GM12874 (cell line): ENCODE measurements at regions not wholly inside any gene's neighbourhood (a gene's known extent, or its start where the extent isn't known, plus 50 kb on each side); places are given as distances from the start of the nearest gene placed in this dataset.

Source experiments
- CTCF ChIP-seq: IDR thresholded peaks from 2 replicates; pipeline ENCODE4 v1.5.1; 2011; ENCODE audit warnings: low read depth, mild to moderate bottlenecking, control low read depth, low read length, moderate library complexity; ENCODE audit not compliant: insufficient read depth

- TF ChIP-seq CTCF: no peak
Measured at GRCh38 chr22:25494774-25495173, 69.7 kb upstream of the GRK3 start.

GRCh38 chr22:25495285-25495684 lies 69.2 kb upstream of the GRK3 start:
- no peak for TF ChIP-seq CTCF

- no peak for TF ChIP-seq CTCF
Measured at GRCh38 chr22:25496396-25497064, 67.9 kb upstream of the GRK3 start.

GRCh38 chr22:25497181-25497641 lies 67.3 kb upstream of the GRK3 start:
- no peak for TF ChIP-seq CTCF

- TF ChIP-seq CTCF: no peak
Measured at GRCh38 chr22:25497716-25498115, 66.8 kb upstream of the GRK3 start.

GRCh38 chr22:25508161-25508560 lies 56.3 kb upstream of the GRK3 start:
- TF ChIP-seq CTCF: no peak

GRCh38 chr22:25508761-25509321 lies 55.6 kb upstream of the GRK3 start:
- TF ChIP-seq CTCF: no peak
